Heart right ventricle (tissue), 16 donors: ENCODE measurements at regions not wholly inside any gene's neighbourhood (a gene's known extent, or its start where the extent isn't known, plus 50 kb on each side); places are given as distances from the start of the nearest gene placed in this dataset.
A peak's percentile ranks its signal among the peaks of the same experiment; 100 is the strongest.

ENCODE experiments used
- ATAC-seq, 8 donors: fragments of 200-7000 bp; cut with Tn5 transposase; one replicate each; pipeline ENCODE4 v1.9.1; 2020; ENCODE audit warnings: mild to moderate bottlenecking in 8 of 8, moderate library complexity in 8 of 8, moderate number of reproducible peaks in 1 of 8
- DNase-seq, 2 donors: peaks; one replicate each; pipeline ENCODE4 v3.0.0-alpha.2; 2020
- H3K27ac ChIP-seq, 10 donors: fragments of 200-600 bp; sonication (generic) in 2 of 10; one replicate each; pipeline versions ENCODE4 v1.5.0 to v1.8.0; 2020 to 2022; ENCODE audit warnings: mild to moderate bottlenecking in 3 of 10
- H3K27me3 ChIP-seq, 7 donors: fragments of 200-600 bp; one replicate each; pipeline ENCODE4 v1.8.0; 2021 to 2022; ENCODE audit warnings: mild to moderate bottlenecking in 2 of 7
- H3K36me3 ChIP-seq, 9 donors: fragments of 200-600 bp; sonication (generic) in 1 of 9; one replicate each; pipeline versions ENCODE4 v1.5.0 to v1.8.0; 2020 to 2022; ENCODE audit warnings: mild to moderate bottlenecking in 2 of 9
- H3K4me1 ChIP-seq, 9 donors: fragments of 200-600 bp; sonication (generic) in 1 of 9; one replicate each; pipeline versions ENCODE4 v1.5.0 to v1.8.0; 2020 to 2022; ENCODE audit warnings: mild to moderate bottlenecking in 4 of 9
- H3K4me3 ChIP-seq, 10 donors: fragments of 200-600 bp; sonication (generic) in 2 of 10; one replicate each; pipeline versions ENCODE4 v1.5.0 to v1.8.0; 2020 to 2022; ENCODE audit warnings: mild to moderate bottlenecking in 7 of 10, moderate library complexity in 2 of 10
- H3K9me3 ChIP-seq, 11 donors: fragments of 200-600 bp in 10 of 11; sonication (generic) in 2 of 11; one replicate each; pipeline versions ENCODE4 v1.5.0 to v1.8.0; 2013 to 2022; ENCODE audit warnings: mild to moderate bottlenecking in 2 of 11, control low read depth in 1 of 11, moderate library complexity in 1 of 11
- CTCF ChIP-seq, 9 donors: fragments of 200-600 bp; sonication (generic) in 2 of 9; IDR thresholded peaks; one replicate each; pipeline versions ENCODE4 v1.5.0 to v1.8.0; 2021 to 2022; ENCODE audit warnings: antibody characterized with exemption in 9 of 9, mild to moderate bottlenecking in 5 of 9, moderate library complexity in 1 of 9
- WGBS, 2 donors: extraction: QIAGEN DNeasy Blood & Tissue Kit; methylation state at CpG; one replicate each; pipeline ENCODE4 v1.1.7; 2013; ENCODE audit warnings: inconsistent platforms in 1 of 2; 5-methylcytosine and 5-hydroxymethylcytosine counted together
- intact Hi-C, 10 donors: fragments of 100-400 bp; cut with DNase I; formaldehyde crosslinking; loops; one replicate each; pipeline versions ENCODE4 v1.11.1 to v1.14.2; 2022
- donor health status: Arrhythmogenic right ventricular cardiomyopathy.
- donor health status: ischemic (EF 13 %, LVEDD 7.1; RV severe dilation, severe dysfunction).
- donor health status: healthy with polysubstance abuse.
- donor health status: DM: no; HTN: yes; CAD: no.
- donor health status: DM: no; HTN: no; CAD: no.
- donor health status: ischemic (EF 25% LVEDD 6.9; RV normal size, moderate dysfunction).
- donor health status: ischemic (EF 25% LVEDD 5.7; RV mildly dilated, moderate dysfunction).
- donor health status: healthy.
- donor health status: DM: yes; HTN: yes; CAD: no.
- donor health status: Ischemic cardiomyopathy.
- donor health status: ischemic (EF 35%, LVEDD 5.7; RV mildly dilated, moderate dysfunction).
- donor health status: nonischemic (EF 11% LVEDD 7.7; RV severe dilation, severe dysfunction).
- donor health status: DM: yes; HTN: yes; CAD: no.
- donor health status: PGD.
- donor health status: ischemic (EF 29% LVEDD 5.4; RV normal size, mild dysfunction).
- donor health status: nonischemic (EF 23%, LVEDD 6.1; RV moderate dilation, normal function).

DNA sequence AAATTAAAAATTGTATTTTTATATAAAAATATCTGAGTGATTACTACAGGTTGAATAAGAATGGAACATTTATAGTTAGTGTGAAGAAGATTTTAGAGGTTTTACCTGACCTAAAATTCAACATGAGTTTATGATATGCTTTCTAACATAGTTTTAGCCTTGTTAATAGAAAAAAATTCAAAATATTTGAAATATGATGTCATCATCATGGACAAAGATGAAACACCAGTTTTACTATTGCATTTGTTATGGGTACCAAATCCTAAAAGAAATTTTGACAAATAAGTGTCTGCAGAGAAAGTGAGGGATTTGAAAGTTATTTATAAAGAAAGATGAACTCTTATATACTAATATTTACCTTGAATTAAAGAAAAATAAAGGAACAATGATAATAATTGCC is 479.7 kb downstream of the TBC1D32 start:
- Histone ChIP-seq H3K4me3 (no peak overlapping the region), H3K36me3 (no peaks in the 10 kb centered on the region), H3K9me3 (no peaks in the 10 kb centered on the region), H3K27ac (no peak overlapping the region), H3K4me1 (no peaks in the 10 kb centered on the region), H3K27me3 (no peaks in the 10 kb centered on the region)
- intact Hi-C loops, result no loop called here
- DNase-seq, result no peak
- no peak for TF ChIP-seq CTCF (IDR thresholded peaks at IDR 0.05)
- ATAC-seq, result no peak

DNA sequence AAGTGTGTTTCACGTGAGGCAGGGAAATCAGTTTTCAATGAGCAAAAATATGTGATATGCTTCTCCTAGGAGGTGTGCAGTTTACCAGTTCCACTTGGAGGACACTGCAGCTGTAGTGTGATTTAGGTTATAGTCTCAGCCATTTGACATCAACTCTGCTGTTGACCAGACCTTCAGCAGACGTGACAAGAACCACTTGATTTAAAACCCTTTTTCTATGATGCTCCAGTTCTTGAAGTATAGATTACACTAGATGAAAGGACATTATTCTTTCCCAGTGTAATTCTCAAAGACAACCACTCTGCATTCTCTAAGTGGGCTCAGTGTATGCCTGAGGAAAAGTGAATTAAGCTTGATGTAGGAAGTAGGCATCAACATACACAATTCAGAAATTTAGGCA is 480.8 kb downstream of the TBC1D32 start:
- H3K36me3 ChIP-seq, result no peaks in the 10 kb centered on the region
- no peak overlapping the region for H3K27ac ChIP-seq
- no peaks in the 10 kb centered on the region for H3K27me3 ChIP-seq
- 14 to 54% methylated on average over 2 of the region's 2 CpGs for WGBS, 2 donors
- no peak overlapping the region for H3K4me3 ChIP-seq
- ATAC-seq, result no peak
- no peaks in the 10 kb centered on the region for H3K4me1 ChIP-seq
- DNase-seq, result no peak
- no peaks in the 10 kb centered on the region for H3K9me3 ChIP-seq
- no peak for TF ChIP-seq CTCF (IDR thresholded peaks at IDR 0.05)
- intact Hi-C loops, result no loop called here

DNA sequence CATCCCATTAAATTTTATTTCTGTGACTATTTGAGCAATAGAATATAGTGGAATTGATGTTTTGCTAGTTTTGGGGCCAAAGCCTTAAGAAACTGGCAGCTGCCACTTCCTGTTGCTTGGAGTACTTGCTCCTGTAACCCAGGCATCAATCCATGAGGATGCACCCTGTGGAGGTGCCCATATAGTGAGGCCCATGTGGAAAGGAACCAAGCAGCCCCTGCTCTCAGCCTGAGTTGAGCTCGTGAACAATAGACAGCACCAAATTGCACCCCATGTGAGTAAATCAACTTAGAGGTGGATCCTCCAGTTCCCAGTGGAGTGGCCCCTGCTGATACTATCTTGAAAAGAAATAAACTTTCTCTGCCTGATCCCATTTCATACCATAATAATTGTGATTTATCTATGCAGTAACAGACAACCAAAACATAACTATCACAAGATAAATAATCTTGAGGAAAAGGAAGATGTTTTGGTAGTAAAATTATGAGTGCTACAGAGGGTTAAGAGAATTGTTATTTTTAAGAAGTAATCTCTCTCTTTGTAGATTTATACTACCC is 481.9 kb downstream of the TBC1D32 start:
- WGBS, 2 donors, result 6 to 20% methylated on average over 1 of the region's 1 CpG
- Histone ChIP-seq H3K9me3 (no peaks in the 10 kb centered on the region), H3K4me3 (no peak overlapping the region), H3K4me1 (no peaks in the 10 kb centered on the region), H3K27ac (no peak overlapping the region), H3K36me3 (no peaks in the 10 kb centered on the region), H3K27me3 (no peaks in the 10 kb centered on the region)
- intact Hi-C loops, result no loop called here
- DNase-seq, result no peak
- ATAC-seq, result no peak
- no peak for TF ChIP-seq CTCF (IDR thresholded peaks at IDR 0.05)

GRCh38 chr6:120826253-120826652 is 508.0 kb downstream of the TBC1D32 start:
- WGBS, 2 donors, result 53 to 67% methylated on average over 2 of the region's 2 CpGs
- H3K9me3 ChIP-seq, result peaks cover 0 to 13% (median 0%) of the 10 kb centered on the region in 11 donors
- no peak for ATAC-seq
- peak in 6 of 9 donors; percentile 24 to 54 (median 34) for TF ChIP-seq CTCF (IDR thresholded peaks at IDR 0.05)
- no peaks in the 10 kb centered on the region for H3K4me1 ChIP-seq
- no peak for DNase-seq
- no peaks in the 10 kb centered on the region for H3K27me3 ChIP-seq
- intact Hi-C loops, result no loop called here
- H3K4me3 ChIP-seq, result no peak overlapping the region
- H3K36me3 ChIP-seq, result no peaks in the 10 kb centered on the region
- no peak overlapping the region for H3K27ac ChIP-seq
